Suprapubic skin (tissue), 4 donors: ENCODE measurements at regions not wholly inside any gene's neighbourhood (a gene's known extent, or its start where the extent isn't known, plus 50 kb on each side); places are given as distances from the start of the nearest gene placed in this dataset.

Source experiments
- EP300 ChIP-seq: sonication (generic); formaldehyde crosslinking; IDR thresholded peaks from one replicate; pipeline ENCODE4 v1.6.1; 2017; ENCODE audit warnings: antibody characterized with exemption
- POLR2AphosphoS5 ChIP-seq, 3 donors: sonication (generic); formaldehyde crosslinking; IDR thresholded peaks; one replicate each; pipeline ENCODE4 v1.6.1; 2017; ENCODE audit warnings: antibody characterized with exemption in 3 of 3
- TF ChIP-seq, protein P1 (sequence below), 2 donors: fragments of 200-600 bp in 1 of 2; fragments of 450-650 bp in 1 of 2; sonication (generic) in 1 of 2; IDR thresholded peaks; one replicate each; pipeline ENCODE4 v1.5.1; 2016 to 2019; ENCODE audit warnings: antibody characterized with exemption in 2 of 2, mild to moderate bottlenecking in 1 of 2, moderate library complexity in 1 of 2

DNA sequence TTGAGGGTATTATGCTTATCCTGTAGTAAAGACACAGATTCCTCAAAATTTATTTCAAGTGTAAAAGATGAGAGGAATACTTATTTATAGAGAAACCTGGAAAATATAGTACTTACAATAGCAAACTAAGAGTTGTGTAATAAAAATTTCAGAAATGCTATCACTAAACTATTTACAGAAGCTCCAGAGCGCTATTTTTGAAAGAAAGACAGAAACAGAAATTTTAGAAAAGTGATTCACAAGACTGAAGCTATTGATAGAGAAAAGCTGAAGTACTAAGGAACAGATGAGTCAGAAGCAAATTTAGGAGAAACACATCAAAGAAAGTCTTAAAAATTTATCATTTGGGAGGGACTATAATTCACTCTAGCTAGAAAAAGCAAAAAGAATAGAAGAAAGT, 1174.2 kb downstream of the DIAPH3 start:
- TF ChIP-seq, protein P1, sequence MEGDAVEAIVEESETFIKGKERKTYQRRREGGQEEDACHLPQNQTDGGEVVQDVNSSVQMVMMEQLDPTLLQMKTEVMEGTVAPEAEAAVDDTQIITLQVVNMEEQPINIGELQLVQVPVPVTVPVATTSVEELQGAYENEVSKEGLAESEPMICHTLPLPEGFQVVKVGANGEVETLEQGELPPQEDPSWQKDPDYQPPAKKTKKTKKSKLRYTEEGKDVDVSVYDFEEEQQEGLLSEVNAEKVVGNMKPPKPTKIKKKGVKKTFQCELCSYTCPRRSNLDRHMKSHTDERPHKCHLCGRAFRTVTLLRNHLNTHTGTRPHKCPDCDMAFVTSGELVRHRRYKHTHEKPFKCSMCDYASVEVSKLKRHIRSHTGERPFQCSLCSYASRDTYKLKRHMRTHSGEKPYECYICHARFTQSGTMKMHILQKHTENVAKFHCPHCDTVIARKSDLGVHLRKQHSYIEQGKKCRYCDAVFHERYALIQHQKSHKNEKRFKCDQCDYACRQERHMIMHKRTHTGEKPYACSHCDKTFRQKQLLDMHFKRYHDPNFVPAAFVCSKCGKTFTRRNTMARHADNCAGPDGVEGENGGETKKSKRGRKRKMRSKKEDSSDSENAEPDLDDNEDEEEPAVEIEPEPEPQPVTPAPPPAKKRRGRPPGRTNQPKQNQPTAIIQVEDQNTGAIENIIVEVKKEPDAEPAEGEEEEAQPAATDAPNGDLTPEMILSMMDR (IDR thresholded peaks at IDR 0.05): no peak
- no peak for TF ChIP-seq POLR2AphosphoS5 (IDR thresholded peaks at IDR 0.05)
- no peak for TF ChIP-seq EP300
